HEK293 (cell line): ENCODE measurements at regions not wholly inside any gene's neighbourhood (a gene's known extent, or its start where the extent isn't known, plus 50 kb on each side); places are given as distances from the start of the nearest gene placed in this dataset.

Source experiments
- CTCF ChIA-PET: fragments of 350-600 bp; formaldehyde crosslinking; extraction: SDS; loops from one replicate; lab custom pipeline; 2021; ENCODE audit warnings: antibody characterized with exemption; lab: Yijun Ruan, JAX
- POLR2A ChIA-PET: fragments of 300-600 bp; formaldehyde crosslinking; extraction: SDS; loops from one replicate; lab custom pipeline; 2020; ENCODE audit warnings: antibody characterized with exemption, inconsistent platforms; lab: Yijun Ruan, JAX
- H3K27ac ChIP-seq: fragments of 200-500 bp; sonication (Bioruptor generic); 2 replicates; pipeline ENCODE4 v1.5.1; 2014; ENCODE audit warnings: low read depth, low read length, control low read depth, inconsistent platforms; ENCODE audit errors: extremely low read depth
- H3K36me3 ChIP-seq, 2 experiments: fragments of 200-500 bp in 1 of 2; sonication (Bioruptor generic) in 1 of 2; 1 replicate in 1 of 2; 2 replicates in 1 of 2; pipeline ENCODE4 v1.5.1; 2014 to 2017; ENCODE audit warnings: inconsistent platforms in 2 of 2, low read length in 2 of 2; ENCODE audit not compliant: control insufficient read depth in 2 of 2, insufficient read depth in 1 of 2
- H3K4me1 ChIP-seq: fragments of 200-500 bp; sonication (Bioruptor generic); 2 replicates; pipeline ENCODE4 v1.5.1; 2014; ENCODE audit warnings: mild to moderate bottlenecking, low read length, inconsistent platforms; ENCODE audit not compliant: control insufficient read depth, insufficient read depth
- H3K4me3 ChIP-seq: 2 replicates; pipeline ENCODE4 v1.5.1; 2011; ENCODE audit warnings: low read depth, mild to moderate bottlenecking, control low read depth, low read length, moderate library complexity
- H3K9me3 ChIP-seq: fragments of 200-500 bp; sonication (Bioruptor generic); 2 replicates; pipeline ENCODE4 v1.5.1; 2014; ENCODE audit warnings: low read depth, low read length, inconsistent platforms; ENCODE audit not compliant: control insufficient read depth, insufficient read depth
- HOXD13 ChIP-seq: sonication (generic); formaldehyde crosslinking; IDR thresholded peaks from 2 replicates; pipeline ENCODE4 v1.8.0; 2022; ENCODE audit warnings: missing genetic modification reagents, borderline replicate concordance
- KLF17 ChIP-seq: fragments of 450-650 bp; formaldehyde crosslinking; IDR thresholded peaks from 2 replicates; pipeline ENCODE4 v1.5.1; 2016; ENCODE audit warnings: missing biosample characterization, missing genetic modification characterization
- SCRT2 ChIP-seq: fragments of 450-650 bp; formaldehyde crosslinking; IDR thresholded peaks from 2 replicates; pipeline ENCODE4 v1.5.1; 2016; ENCODE audit warnings: missing biosample characterization, missing genetic modification characterization
- SP2 ChIP-seq: fragments of 450-650 bp; formaldehyde crosslinking; IDR thresholded peaks from 2 replicates; pipeline ENCODE4 v1.5.1; 2016; ENCODE audit warnings: missing biosample characterization, missing genetic modification characterization
- SP7 ChIP-seq: fragments of 450-650 bp; formaldehyde crosslinking; IDR thresholded peaks from 2 replicates; pipeline ENCODE4 v1.5.1; 2016; ENCODE audit warnings: missing biosample characterization, missing genetic modification characterization
- TRIM28 ChIP-seq: IDR thresholded peaks from 2 replicates; pipeline ENCODE4 v1.6.1; 2011; ENCODE audit warnings: low read length, control low read depth, borderline replicate concordance
- ZBTB21 ChIP-seq: fragments of 450-650 bp; formaldehyde crosslinking; IDR thresholded peaks from 2 replicates; pipeline ENCODE4 v1.5.1; 2017; ENCODE audit warnings: missing biosample characterization, missing genetic modification characterization
- ZIC2 ChIP-seq: fragments of 450-650 bp; formaldehyde crosslinking; IDR thresholded peaks from 2 replicates; pipeline ENCODE4 v1.5.1; 2016; ENCODE audit warnings: missing biosample characterization, missing genetic modification characterization
- ZNF140 ChIP-seq: fragments of 450-650 bp; formaldehyde crosslinking; IDR thresholded peaks from 2 replicates; pipeline ENCODE4 v1.5.1; 2016; ENCODE audit warnings: missing biosample characterization, missing genetic modification characterization
- ZNF16 ChIP-seq: fragments of 450-650 bp; formaldehyde crosslinking; IDR thresholded peaks from 2 replicates; pipeline ENCODE4 v1.5.1; 2016; ENCODE audit warnings: low read depth, missing biosample characterization, missing genetic modification characterization
- ZNF184 ChIP-seq: fragments of 450-650 bp; IDR thresholded peaks from 2 replicates; pipeline ENCODE4 v1.5.1; 2018; ENCODE audit warnings: missing biosample characterization, mild to moderate bottlenecking, missing genetic modification characterization
- ZNF19 ChIP-seq: fragments of 450-650 bp; formaldehyde crosslinking; IDR thresholded peaks from 2 replicates; pipeline ENCODE4; 2016; ENCODE audit warnings: missing biosample characterization, missing genetic modification characterization, low read depth
- ZNF202 ChIP-seq: fragments of 450-650 bp; formaldehyde crosslinking; IDR thresholded peaks from 2 replicates; pipeline ENCODE4 v1.5.1; 2016; ENCODE audit warnings: missing biosample characterization, missing genetic modification characterization, borderline replicate concordance
- ZNF221 ChIP-seq: fragments of 450-650 bp; formaldehyde crosslinking; IDR thresholded peaks from 2 replicates; pipeline ENCODE4 v1.5.1; 2017; ENCODE audit warnings: missing biosample characterization, missing genetic modification characterization, borderline replicate concordance
- ZNF223 ChIP-seq: fragments of 450-650 bp; formaldehyde crosslinking; IDR thresholded peaks from 2 replicates; pipeline ENCODE4 v1.5.1; 2016; ENCODE audit warnings: missing biosample characterization, missing genetic modification characterization
- ZNF423 ChIP-seq: fragments of 450-650 bp; formaldehyde crosslinking; IDR thresholded peaks from 2 replicates; pipeline ENCODE4 v1.5.1; 2016; ENCODE audit warnings: missing biosample characterization, missing genetic modification characterization
- ZNF530 ChIP-seq: fragments of 450-650 bp; formaldehyde crosslinking; IDR thresholded peaks from 2 replicates; pipeline ENCODE4 v1.5.1; 2016; ENCODE audit warnings: low read depth, missing biosample characterization, missing genetic modification characterization
- ZNF664 ChIP-seq: fragments of 450-650 bp; formaldehyde crosslinking; IDR thresholded peaks from 2 replicates; pipeline ENCODE4 v1.5.1; 2016; ENCODE audit warnings: missing biosample characterization, missing genetic modification characterization
- TF ChIP-seq, protein P1 (sequence below): fragments of 450-650 bp; formaldehyde crosslinking; IDR thresholded peaks from 2 replicates; pipeline ENCODE4 v1.5.1; 2017; ENCODE audit warnings: missing biosample characterization, missing genetic modification characterization
- TF ChIP-seq, protein P2 (sequence below): fragments of 450-650 bp; formaldehyde crosslinking; IDR thresholded peaks from 2 replicates; pipeline ENCODE4 v1.5.1; 2016; ENCODE audit warnings: missing biosample characterization, missing genetic modification characterization

- Histone ChIP-seq H3K36me3 (no peaks in the 10 kb centered on the region), H3K4me1 (no peaks in the 10 kb centered on the region), H3K4me3 (no peak overlapping the region), H3K27ac (no peak overlapping the region), H3K9me3 (no peaks in the 10 kb centered on the region)
- POLR2A ChIA-PET: no interaction called here
- no peak for TF ChIP-seq ZNF16
- no peak for TF ChIP-seq ZNF202 (tag by site-specific recombination)
- peak; percentile 18; the same call in 1 of the 2 replicates for TF ChIP-seq SCRT2 (tag by site-specific recombination)
- no peak for TF ChIP-seq SP2 (tag by site-specific recombination)
- TF ChIP-seq ZNF223 (tag by site-specific recombination): no peak
- no peak for TF ChIP-seq ZBTB21
- no peak for TF ChIP-seq HOXD13 (CRISPR knock-in tag)
- CTCF ChIA-PET: no interaction called here
These were observed 114.3 kb upstream of the ZNF438 start for GRCh38 chr10:31145986-31146385.

DNA sequence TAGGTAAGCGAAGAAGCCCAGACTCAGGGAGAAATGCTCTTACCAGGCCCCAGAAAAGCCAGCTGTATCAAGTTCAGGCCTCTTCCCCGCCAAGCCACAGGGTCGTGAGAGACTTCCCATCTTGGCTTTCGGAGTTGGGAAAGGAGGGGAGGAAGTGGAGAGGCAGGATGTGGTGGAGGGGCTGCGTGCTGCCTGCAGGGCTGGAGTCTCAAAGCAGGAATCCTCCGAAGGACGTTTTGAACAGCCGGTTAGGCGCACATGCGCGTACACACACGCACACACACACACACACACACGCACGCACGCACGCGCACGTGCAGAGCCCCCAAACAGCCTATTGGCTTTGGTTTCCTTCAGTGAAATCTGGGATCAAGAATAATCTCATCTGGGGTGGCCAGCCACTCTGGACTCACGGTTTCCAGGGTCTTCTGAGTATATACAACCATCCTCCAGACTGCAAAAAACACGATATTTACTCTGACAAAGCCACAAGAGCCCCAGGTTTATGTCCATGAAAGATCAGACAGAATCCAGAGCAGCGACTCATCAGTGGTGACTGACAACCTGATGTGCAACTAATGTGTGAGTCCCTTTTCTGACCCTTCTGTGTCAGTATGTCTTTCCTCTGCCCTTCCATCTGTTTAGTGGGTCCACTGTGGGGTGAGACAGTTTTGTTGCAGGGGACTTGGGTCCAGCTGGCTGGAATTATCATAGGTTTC lies 115.0 kb upstream of the ZNF438 start:
- no peak overlapping the region for H3K4me3 ChIP-seq
- no peaks in the 10 kb centered on the region for H3K36me3 ChIP-seq
- TF ChIP-seq ZNF19 (tag by site-specific recombination) (no peak), ZNF202 (tag by site-specific recombination) (no peak), ZNF184 (tag by site-specific recombination) (no peak), ZNF140 (tag by site-specific recombination) (no peak), ZNF530 (tag by site-specific recombination) (no peak), KLF17 (tag by site-specific recombination) (no peak), SP7 (tag by site-specific recombination) (no peak)
- no peak overlapping the region for H3K27ac ChIP-seq
- H3K9me3 ChIP-seq: no peaks in the 10 kb centered on the region
- ChIA-PET CTCF (interaction anchor here (1.1 kb wide), 1 partner anchor 12 kb away, joined by 3 read pairs; no protein-coding TSS in a partner anchor), POLR2A (no interaction called here)
- H3K4me1 ChIP-seq: no peaks in the 10 kb centered on the region

DNA sequence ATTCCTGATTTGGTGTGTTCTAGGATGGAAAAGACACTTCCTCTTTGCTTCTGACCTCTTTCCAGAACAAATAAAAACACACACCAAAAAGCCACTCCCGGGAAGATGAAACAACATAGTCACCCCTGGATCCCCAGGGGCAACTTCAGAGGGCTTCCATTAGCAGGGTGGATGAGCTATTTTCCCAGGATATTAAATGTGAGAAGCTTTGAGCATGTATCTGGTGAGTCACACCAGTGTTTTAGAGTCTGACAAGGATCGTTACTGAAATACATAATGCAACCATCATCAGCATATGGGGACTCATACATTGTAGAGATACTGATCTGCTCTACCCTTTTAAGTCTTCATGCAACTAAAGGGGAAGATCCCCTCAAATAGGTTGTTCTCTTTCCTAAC lies 115.5 kb upstream of the ZNF438 start:
- H3K36me3 ChIP-seq: no peaks in the 10 kb centered on the region
- ChIA-PET POLR2A (no interaction called here), CTCF (interaction anchor here (1.1 kb wide), 1 partner anchor 13 kb away, joined by 3 read pairs; no protein-coding TSS in a partner anchor)
- H3K27ac ChIP-seq: no peak overlapping the region
- TF ChIP-seq, protein P1, sequence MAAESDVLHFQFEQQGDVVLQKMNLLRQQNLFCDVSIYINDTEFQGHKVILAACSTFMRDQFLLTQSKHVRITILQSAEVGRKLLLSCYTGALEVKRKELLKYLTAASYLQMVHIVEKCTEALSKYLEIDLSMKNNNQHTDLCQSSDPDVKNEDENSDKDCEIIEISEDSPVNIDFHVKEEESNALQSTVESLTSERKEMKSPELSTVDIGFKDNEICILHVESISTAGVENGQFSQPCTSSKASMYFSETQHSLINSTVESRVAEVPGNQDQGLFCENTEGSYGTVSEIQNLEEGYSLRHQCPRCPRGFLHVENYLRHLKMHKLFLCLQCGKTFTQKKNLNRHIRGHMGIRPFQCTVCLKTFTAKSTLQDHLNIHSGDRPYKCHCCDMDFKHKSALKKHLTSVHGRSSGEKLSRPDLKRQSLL (tag by site-specific recombination): no peak
- TF ChIP-seq TRIM28: no peak
- TF ChIP-seq ZNF221: no peak
- H3K9me3 ChIP-seq: no peaks in the 10 kb centered on the region
- H3K4me1 ChIP-seq: no peaks in the 10 kb centered on the region
- H3K4me3 ChIP-seq: no peak overlapping the region

GRCh38 chr10:31148951-31149350 lies 117.3 kb upstream of the ZNF438 start:
- CTCF ChIA-PET: no interaction called here
- Histone ChIP-seq H3K4me3 (no peak overlapping the region), H3K36me3 (no peaks in the 10 kb centered on the region), H3K4me1 (no peaks in the 10 kb centered on the region), H3K27ac (no peak overlapping the region), H3K9me3 (no peaks in the 10 kb centered on the region)
- POLR2A ChIA-PET: no interaction called here
- TF ChIP-seq ZNF423 (no peak), ZIC2 (tag by site-specific recombination) (0 out of 2 replicates have a peak, but pooled peaks have one; percentile 8), ZNF664 (tag by site-specific recombination) (0 out of 2 replicates have a peak, but pooled peaks have one; percentile 46)
- TF ChIP-seq, protein P2, sequence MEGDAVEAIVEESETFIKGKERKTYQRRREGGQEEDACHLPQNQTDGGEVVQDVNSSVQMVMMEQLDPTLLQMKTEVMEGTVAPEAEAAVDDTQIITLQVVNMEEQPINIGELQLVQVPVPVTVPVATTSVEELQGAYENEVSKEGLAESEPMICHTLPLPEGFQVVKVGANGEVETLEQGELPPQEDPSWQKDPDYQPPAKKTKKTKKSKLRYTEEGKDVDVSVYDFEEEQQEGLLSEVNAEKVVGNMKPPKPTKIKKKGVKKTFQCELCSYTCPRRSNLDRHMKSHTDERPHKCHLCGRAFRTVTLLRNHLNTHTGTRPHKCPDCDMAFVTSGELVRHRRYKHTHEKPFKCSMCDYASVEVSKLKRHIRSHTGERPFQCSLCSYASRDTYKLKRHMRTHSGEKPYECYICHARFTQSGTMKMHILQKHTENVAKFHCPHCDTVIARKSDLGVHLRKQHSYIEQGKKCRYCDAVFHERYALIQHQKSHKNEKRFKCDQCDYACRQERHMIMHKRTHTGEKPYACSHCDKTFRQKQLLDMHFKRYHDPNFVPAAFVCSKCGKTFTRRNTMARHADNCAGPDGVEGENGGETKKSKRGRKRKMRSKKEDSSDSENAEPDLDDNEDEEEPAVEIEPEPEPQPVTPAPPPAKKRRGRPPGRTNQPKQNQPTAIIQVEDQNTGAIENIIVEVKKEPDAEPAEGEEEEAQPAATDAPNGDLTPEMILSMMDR (tag by site-specific recombination): no peak
